GM23338 (cell line): ENCODE measurements at regions not wholly inside any gene's neighbourhood (a gene's known extent, or its start where the extent isn't known, plus 50 kb on each side); places are given as distances from the start of the nearest gene placed in this dataset.
"Not testable (repeated sequence)": the region's sequence is repeated elsewhere in the genome, so short reads cannot be mapped to it uniquely, and the experiment has no call there.

Experiments used
- ATAC-seq: fragments of 200-7000 bp; cut with Tn5 transposase; 3 replicates; pipeline ENCODE4 v1.9.1; 2020
- DNase-seq: peaks from one replicate; pipeline ENCODE4 v3.0.0-alpha.2; 2015; ENCODE audit warnings: low spot score
- H2AFZ ChIP-seq: fragments of 200-600 bp; sonication (generic); 2 replicates; pipeline ENCODE4 v1.8.0; 2016; ENCODE audit warnings: antibody characterized with exemption, mild to moderate bottlenecking, moderate library complexity
- H3F3A ChIP-seq: fragments of 200-600 bp; sonication (generic); replicated peaks from 2 replicates; pipeline ENCODE4 v1.8.0; 2017; ENCODE audit warnings: antibody characterized with exemption, mixed run types, low read depth
- H3K27ac ChIP-seq: fragments of 200-600 bp; sonication (generic); 2 replicates; pipeline ENCODE4 v1.6.1; 2016; ENCODE audit warnings: low read depth
- H3K27me3 ChIP-seq: fragments of 200-600 bp; sonication (generic); 2 replicates; pipeline ENCODE4 v1.8.0; 2016; ENCODE audit warnings: mild to moderate bottlenecking, mixed run types, moderate library complexity; ENCODE audit not compliant: insufficient read depth
- H3K36me3 ChIP-seq: fragments of 200-600 bp; sonication (generic); 2 replicates; pipeline ENCODE4 v1.8.0; 2016; ENCODE audit warnings: mild to moderate bottlenecking; ENCODE audit not compliant: insufficient read depth
- H3K4me1 ChIP-seq: fragments of 200-600 bp; sonication (generic); 2 replicates; pipeline ENCODE4 v1.8.0; 2016; ENCODE audit warnings: mild to moderate bottlenecking, moderate library complexity; ENCODE audit not compliant: insufficient read depth
- H3K4me2 ChIP-seq: fragments of 200-600 bp; sonication (generic); 2 replicates; pipeline ENCODE4 v1.7.1; 2017; ENCODE audit warnings: mixed run types
- H3K4me3 ChIP-seq: fragments of 200-600 bp; sonication (generic); 2 replicates; pipeline ENCODE4 v1.6.1; 2016; ENCODE audit warnings: mixed run types
- H3K79me2 ChIP-seq: fragments of 200-600 bp; sonication (generic); replicated peaks from 2 replicates; pipeline ENCODE4 v1.8.0; 2017; ENCODE audit warnings: mild to moderate bottlenecking; ENCODE audit not compliant: insufficient read depth
- H3K9me2 ChIP-seq: fragments of 200-600 bp; sonication (generic); 2 replicates; pipeline ENCODE4 v1.8.0; 2017; ENCODE audit not compliant: insufficient read depth
- H4K20me1 ChIP-seq: fragments of 200-600 bp; sonication (generic); replicated peaks from 2 replicates; pipeline ENCODE4 v1.8.0; 2017; ENCODE audit warnings: mild to moderate bottlenecking; ENCODE audit not compliant: insufficient read depth
- H3K27ac Mint-ChIP-seq: 2 replicates; pipeline ENCODE4 v1.8.0; 2020; ENCODE audit warnings: inconsistent platforms, mild to moderate bottlenecking, moderate library complexity, mixed read lengths
- H3K27me3 Mint-ChIP-seq: 3 replicates; pipeline ENCODE4 v1.8.0; 2022; ENCODE audit warnings: low read depth, mild to moderate bottlenecking, moderate library complexity, mixed read lengths, inconsistent platforms; ENCODE audit not compliant: insufficient read depth, poor library complexity
- H3K36me3 Mint-ChIP-seq: 3 replicates; pipeline ENCODE4 v1.8.0; 2021; ENCODE audit warnings: low read depth, mild to moderate bottlenecking, inconsistent platforms, moderate library complexity, mixed read lengths
- H3K4me1 Mint-ChIP-seq: 3 replicates; pipeline ENCODE4 v1.8.0; 2020; ENCODE audit warnings: mild to moderate bottlenecking, inconsistent platforms, mixed read lengths
- H3K4me3 Mint-ChIP-seq: 3 replicates; pipeline ENCODE4 v1.8.0; 2021; ENCODE audit warnings: moderate library complexity, mild to moderate bottlenecking, inconsistent platforms, mixed read lengths
- H3K9me3 Mint-ChIP-seq: 3 replicates; pipeline ENCODE4 v1.8.0; 2020; ENCODE audit warnings: moderate library complexity, mild to moderate bottlenecking, inconsistent platforms, mixed read lengths
- CREB1 ChIP-seq: fragments of 250-450 bp; sonication (Bioruptor Pico); IDR thresholded peaks from 2 replicates; pipeline ENCODE4 v1.5.0; 2020; ENCODE audit warnings: low read depth, mild to moderate bottlenecking, moderate library complexity
- EZH2 ChIP-seq: fragments of 200-600 bp; sonication (generic); IDR thresholded peaks from one replicate; pipeline ENCODE4 v1.8.0; 2017; ENCODE audit warnings: antibody characterized with exemption, mild to moderate bottlenecking, low read depth; ENCODE audit not compliant: unreplicated experiment
- JUNB ChIP-seq: IDR thresholded peaks from one replicate; pipeline ENCODE4 v1.6.1; 2016; ENCODE audit warnings: antibody characterized with exemption; ENCODE audit not compliant: unreplicated experiment
- NANOG ChIP-seq: IDR thresholded peaks from 2 replicates; pipeline ENCODE4 v1.6.1; 2016; ENCODE audit warnings: antibody characterized with exemption, borderline replicate concordance
- POLR2AphosphoS5 ChIP-seq: IDR thresholded peaks from 2 replicates; pipeline ENCODE4 v1.6.1; 2016; ENCODE audit warnings: antibody characterized with exemption, low read depth
- ZNF114 ChIP-seq: fragments of 250-450 bp; sonication (Bioruptor Pico); IDR thresholded peaks from 2 replicates; pipeline ENCODE4 v1.5.0; 2020; ENCODE audit warnings: mild to moderate bottlenecking, moderate library complexity
- ZNF331 ChIP-seq: fragments of 250-450 bp; sonication (Bioruptor Pico); IDR thresholded peaks from 2 replicates; pipeline ENCODE4 v1.5.0; 2020; ENCODE audit warnings: low read depth, mild to moderate bottlenecking, moderate library complexity
- ZNF462 ChIP-seq: fragments of 250-450 bp; sonication (Bioruptor Pico); IDR thresholded peaks from 2 replicates; pipeline ENCODE4 v1.5.0; 2020; ENCODE audit warnings: mild to moderate bottlenecking, moderate library complexity
- TF ChIP-seq, protein P1 (sequence below): IDR thresholded peaks from one replicate; pipeline ENCODE4 v1.6.1; 2018; ENCODE audit warnings: antibody characterized with exemption; ENCODE audit not compliant: unreplicated experiment
- TF ChIP-seq, protein P2 (sequence below), 2 experiments: fragments of 200-600 bp in 1 of 2; sonication (generic) in 1 of 2; conservative IDR thresholded peaks; 2 replicates each; pipeline versions ENCODE4 v1.5.1 to v1.6.1; 2016 to 2017; ENCODE audit warnings: antibody characterized with exemption in 2 of 2, low read depth in 2 of 2, mild to moderate bottlenecking in 2 of 2, moderate library complexity in 1 of 2

GRCh38 chr1:121525355-121525754 is 340.6 kb downstream of the SRGAP2C start:
- Mint-ChIP-seq H3K9me3 (peaks cover 3% of the 10 kb centered on the region; the same call in 1 of the 3 replicates), H3K27me3 (peaks cover 2% of the 10 kb centered on the region), H3K4me1 (no peaks in the 10 kb centered on the region; the same call in 2 of the 3 replicates), H3K4me3 (no peak overlapping the region), H3K27ac (no peak overlapping the region), H3K36me3 (no peaks in the 10 kb centered on the region; the same call in 2 of the 3 replicates)
- TF ChIP-seq, protein P1, sequence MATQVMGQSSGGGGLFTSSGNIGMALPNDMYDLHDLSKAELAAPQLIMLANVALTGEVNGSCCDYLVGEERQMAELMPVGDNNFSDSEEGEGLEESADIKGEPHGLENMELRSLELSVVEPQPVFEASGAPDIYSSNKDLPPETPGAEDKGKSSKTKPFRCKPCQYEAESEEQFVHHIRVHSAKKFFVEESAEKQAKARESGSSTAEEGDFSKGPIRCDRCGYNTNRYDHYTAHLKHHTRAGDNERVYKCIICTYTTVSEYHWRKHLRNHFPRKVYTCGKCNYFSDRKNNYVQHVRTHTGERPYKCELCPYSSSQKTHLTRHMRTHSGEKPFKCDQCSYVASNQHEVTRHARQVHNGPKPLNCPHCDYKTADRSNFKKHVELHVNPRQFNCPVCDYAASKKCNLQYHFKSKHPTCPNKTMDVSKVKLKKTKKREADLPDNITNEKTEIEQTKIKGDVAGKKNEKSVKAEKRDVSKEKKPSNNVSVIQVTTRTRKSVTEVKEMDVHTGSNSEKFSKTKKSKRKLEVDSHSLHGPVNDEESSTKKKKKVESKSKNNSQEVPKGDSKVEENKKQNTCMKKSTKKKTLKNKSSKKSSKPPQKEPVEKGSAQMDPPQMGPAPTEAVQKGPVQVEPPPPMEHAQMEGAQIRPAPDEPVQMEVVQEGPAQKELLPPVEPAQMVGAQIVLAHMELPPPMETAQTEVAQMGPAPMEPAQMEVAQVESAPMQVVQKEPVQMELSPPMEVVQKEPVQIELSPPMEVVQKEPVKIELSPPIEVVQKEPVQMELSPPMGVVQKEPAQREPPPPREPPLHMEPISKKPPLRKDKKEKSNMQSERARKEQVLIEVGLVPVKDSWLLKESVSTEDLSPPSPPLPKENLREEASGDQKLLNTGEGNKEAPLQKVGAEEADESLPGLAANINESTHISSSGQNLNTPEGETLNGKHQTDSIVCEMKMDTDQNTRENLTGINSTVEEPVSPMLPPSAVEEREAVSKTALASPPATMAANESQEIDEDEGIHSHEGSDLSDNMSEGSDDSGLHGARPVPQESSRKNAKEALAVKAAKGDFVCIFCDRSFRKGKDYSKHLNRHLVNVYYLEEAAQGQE: no peak
- TF ChIP-seq NANOG (no peak), JUNB (no peak), ZNF114 (CRISPR knock-in tag) (no peak), ZNF462 (CRISPR knock-in tag) (no peak), POLR2AphosphoS5 (no peak), EZH2 (no peak), CREB1 (CRISPR knock-in tag) (no peak), ZNF331 (no peak)
- TF ChIP-seq, protein P2, sequence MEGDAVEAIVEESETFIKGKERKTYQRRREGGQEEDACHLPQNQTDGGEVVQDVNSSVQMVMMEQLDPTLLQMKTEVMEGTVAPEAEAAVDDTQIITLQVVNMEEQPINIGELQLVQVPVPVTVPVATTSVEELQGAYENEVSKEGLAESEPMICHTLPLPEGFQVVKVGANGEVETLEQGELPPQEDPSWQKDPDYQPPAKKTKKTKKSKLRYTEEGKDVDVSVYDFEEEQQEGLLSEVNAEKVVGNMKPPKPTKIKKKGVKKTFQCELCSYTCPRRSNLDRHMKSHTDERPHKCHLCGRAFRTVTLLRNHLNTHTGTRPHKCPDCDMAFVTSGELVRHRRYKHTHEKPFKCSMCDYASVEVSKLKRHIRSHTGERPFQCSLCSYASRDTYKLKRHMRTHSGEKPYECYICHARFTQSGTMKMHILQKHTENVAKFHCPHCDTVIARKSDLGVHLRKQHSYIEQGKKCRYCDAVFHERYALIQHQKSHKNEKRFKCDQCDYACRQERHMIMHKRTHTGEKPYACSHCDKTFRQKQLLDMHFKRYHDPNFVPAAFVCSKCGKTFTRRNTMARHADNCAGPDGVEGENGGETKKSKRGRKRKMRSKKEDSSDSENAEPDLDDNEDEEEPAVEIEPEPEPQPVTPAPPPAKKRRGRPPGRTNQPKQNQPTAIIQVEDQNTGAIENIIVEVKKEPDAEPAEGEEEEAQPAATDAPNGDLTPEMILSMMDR (conservative IDR thresholded peaks at IDR 0.05; ENCODE audit: low read depth in 2 of 2): no peak
- Histone ChIP-seq H3K4me2 (no peak overlapping the region), H3K4me3 (no peak overlapping the region), H3K79me2 (no peaks in the 10 kb centered on the region), H3K27ac (no peak overlapping the region), H2AFZ (no peak overlapping the region), H3K4me1 (no peaks in the 10 kb centered on the region), H3K36me3 (no peaks in the 10 kb centered on the region), H3K9me2 (no peaks in the 10 kb centered on the region), H3F3A (no peaks in the 10 kb centered on the region), H4K20me1 (no peaks in the 10 kb centered on the region), H3K27me3 (peaks cover 5% of the 10 kb centered on the region)
- ATAC-seq (no peak), DNase-seq (no peak)

GRCh38 chr1:121528958-121529357 is 344.2 kb downstream of the SRGAP2C start:
- not testable (repeated sequence) for H3K27me3 Mint-ChIP-seq, H3K9me3 Mint-ChIP-seq, H3K4me3 ChIP-seq, H3K4me3 Mint-ChIP-seq, H3K27ac Mint-ChIP-seq, H3K36me3 ChIP-seq, H3K4me2 ChIP-seq, H4K20me1 ChIP-seq, H3K27me3 ChIP-seq, H3K79me2 ChIP-seq, H3K4me1 ChIP-seq, H2AFZ ChIP-seq, H3F3A ChIP-seq, H3K4me1 Mint-ChIP-seq, ATAC-seq, H3K36me3 Mint-ChIP-seq, H3K9me2 ChIP-seq, DNase-seq, H3K27ac ChIP-seq
